SK-N-SH treated with all-trans-retinoic acid at 6 μM for 48 hours (cell line): ENCODE measurements at regions not wholly inside any gene's neighbourhood (a gene's known extent, or its start where the extent isn't known, plus 50 kb on each side); places are given as distances from the start of the nearest gene placed in this dataset.

ENCODE experiments used
- ARNTL ChIP-seq: fragments of 450-650 bp; formaldehyde crosslinking; IDR thresholded peaks from 2 replicates; pipeline ENCODE4 v1.5.0; 2020; ENCODE audit warnings: low read depth, mild to moderate bottlenecking, moderate library complexity, borderline replicate concordance
- ESRRG ChIP-seq: fragments of 250-450 bp; sonication (Bioruptor Pico); IDR thresholded peaks from 2 replicates; pipeline ENCODE4 v1.6.1; 2021; ENCODE audit warnings: mild to moderate bottlenecking
- TOX ChIP-seq: fragments of 250-450 bp; sonication (Bioruptor Pico); IDR thresholded peaks from 2 replicates; pipeline ENCODE4 v1.8.0; 2021; ENCODE audit warnings: mild to moderate bottlenecking, moderate library complexity, borderline replicate concordance
- TF ChIP-seq, protein P1 (sequence below): fragments of 250-450 bp; sonication (Bioruptor Pico); IDR thresholded peaks from 2 replicates; pipeline ENCODE4 v1.8.0; 2020; ENCODE audit warnings: mild to moderate bottlenecking, moderate library complexity, borderline replicate concordance
- TF ChIP-seq, protein P2 (sequence below): fragments of 250-450 bp; sonication (Bioruptor Pico); IDR thresholded peaks from 2 replicates; pipeline ENCODE4 v1.8.0; 2021; ENCODE audit warnings: low read depth, mild to moderate bottlenecking, moderate library complexity, borderline replicate concordance

DNA sequence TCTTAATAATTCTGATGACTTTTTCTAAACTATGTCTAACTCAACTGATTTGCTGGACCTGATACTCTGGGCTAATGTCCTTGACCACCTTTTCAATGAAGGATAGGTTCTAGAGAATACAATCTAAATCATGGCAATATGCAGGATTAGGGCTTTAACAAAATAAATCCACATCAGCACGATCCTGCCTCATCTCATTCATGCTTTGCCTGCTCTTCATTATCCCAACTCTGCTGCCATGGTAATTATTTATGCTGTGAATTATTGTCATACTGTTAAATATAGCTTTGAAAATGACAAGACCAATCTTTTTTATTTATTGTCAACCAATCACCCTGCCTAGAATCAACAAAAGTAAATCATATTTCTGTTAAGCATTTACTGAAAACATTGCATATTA is 2176.7 kb upstream of the AGA start:
- no peak for TF ChIP-seq TOX (CRISPR knock-in tag)
- no peak for TF ChIP-seq ARNTL (CRISPR knock-in tag)
- TF ChIP-seq ESRRG (CRISPR knock-in tag): no peak
- TF ChIP-seq, protein P1, sequence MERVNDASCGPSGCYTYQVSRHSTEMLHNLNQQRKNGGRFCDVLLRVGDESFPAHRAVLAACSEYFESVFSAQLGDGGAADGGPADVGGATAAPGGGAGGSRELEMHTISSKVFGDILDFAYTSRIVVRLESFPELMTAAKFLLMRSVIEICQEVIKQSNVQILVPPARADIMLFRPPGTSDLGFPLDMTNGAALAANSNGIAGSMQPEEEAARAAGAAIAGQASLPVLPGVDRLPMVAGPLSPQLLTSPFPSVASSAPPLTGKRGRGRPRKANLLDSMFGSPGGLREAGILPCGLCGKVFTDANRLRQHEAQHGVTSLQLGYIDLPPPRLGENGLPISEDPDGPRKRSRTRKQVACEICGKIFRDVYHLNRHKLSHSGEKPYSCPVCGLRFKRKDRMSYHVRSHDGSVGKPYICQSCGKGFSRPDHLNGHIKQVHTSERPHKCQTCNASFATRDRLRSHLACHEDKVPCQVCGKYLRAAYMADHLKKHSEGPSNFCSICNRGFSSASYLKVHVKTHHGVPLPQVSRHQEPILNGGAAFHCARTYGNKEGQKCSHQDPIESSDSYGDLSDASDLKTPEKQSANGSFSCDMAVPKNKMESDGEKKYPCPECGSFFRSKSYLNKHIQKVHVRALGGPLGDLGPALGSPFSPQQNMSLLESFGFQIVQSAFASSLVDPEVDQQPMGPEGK: no peak
- TF ChIP-seq, protein P2, sequence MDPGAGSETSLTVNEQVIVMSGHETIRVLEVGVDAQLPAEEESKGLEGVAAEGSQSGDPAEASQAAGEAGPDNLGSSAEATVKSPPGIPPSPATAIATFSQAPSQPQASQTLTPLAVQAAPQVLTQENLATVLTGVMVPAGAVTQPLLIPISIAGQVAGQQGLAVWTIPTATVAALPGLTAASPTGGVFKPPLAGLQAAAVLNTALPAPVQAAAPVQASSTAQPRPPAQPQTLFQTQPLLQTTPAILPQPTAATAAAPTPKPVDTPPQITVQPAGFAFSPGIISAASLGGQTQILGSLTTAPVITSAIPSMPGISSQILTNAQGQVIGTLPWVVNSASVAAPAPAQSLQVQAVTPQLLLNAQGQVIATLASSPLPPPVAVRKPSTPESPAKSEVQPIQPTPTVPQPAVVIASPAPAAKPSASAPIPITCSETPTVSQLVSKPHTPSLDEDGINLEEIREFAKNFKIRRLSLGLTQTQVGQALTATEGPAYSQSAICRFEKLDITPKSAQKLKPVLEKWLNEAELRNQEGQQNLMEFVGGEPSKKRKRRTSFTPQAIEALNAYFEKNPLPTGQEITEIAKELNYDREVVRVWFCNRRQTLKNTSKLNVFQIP: no peak
